IPS-18a (cell line): ENCODE measurements at regions not wholly inside any gene's neighbourhood (a gene's known extent, or its start where the extent isn't known, plus 50 kb on each side); places are given as distances from the start of the nearest gene placed in this dataset.
"Not testable (repeated sequence)": the region's sequence is repeated elsewhere in the genome, so short reads cannot be mapped to it uniquely, and the experiment has no call there.

Experiments used
- H3K27ac ChIP-seq: one replicate; pipeline ENCODE4 v1.5.1; 2013; ENCODE audit warnings: low read length
- H3K27me3 ChIP-seq: one replicate; pipeline ENCODE4 v1.6.1; 2013; ENCODE audit warnings: mild to moderate bottlenecking, low read length; ENCODE audit not compliant: control insufficient read depth, insufficient read depth
- H3K36me3 ChIP-seq: one replicate; pipeline ENCODE4 v1.6.1; 2013; ENCODE audit warnings: low read depth, low read length; ENCODE audit not compliant: control insufficient read depth
- H3K4me1 ChIP-seq: one replicate; pipeline ENCODE4 v1.6.1; 2013; ENCODE audit warnings: low read depth, low read length; ENCODE audit not compliant: control insufficient read depth
- H3K4me3 ChIP-seq: one replicate; pipeline ENCODE4 v1.5.1; 2013; ENCODE audit warnings: low read length
- H3K9ac ChIP-seq: one replicate; pipeline ENCODE4 v1.6.1; 2013; ENCODE audit warnings: mild to moderate bottlenecking, low read length, moderate library complexity
- H3K9me3 ChIP-seq: one replicate; pipeline ENCODE4 v1.6.1; 2013; ENCODE audit warnings: low read depth, low read length; ENCODE audit not compliant: control insufficient read depth

GRCh38 chr16:13378151-13378550 is 476.8 kb downstream of the SHISA9 start:
- Histone ChIP-seq H3K9ac (no peak overlapping the region), H3K9me3 (no peaks in the 10 kb centered on the region)

GRCh38 chr16:13379266-13379665 is 477.9 kb downstream of the SHISA9 start:
- H3K36me3 ChIP-seq = no peaks in the 10 kb centered on the region
- no peak overlapping the region for H3K4me3 ChIP-seq
- H3K27me3 ChIP-seq = no peaks in the 10 kb centered on the region
- peaks cover 7% of the 10 kb centered on the region for H3K4me1 ChIP-seq
- no peak overlapping the region for H3K27ac ChIP-seq
- H3K9me3 ChIP-seq = no peaks in the 10 kb centered on the region
- H3K9ac ChIP-seq = no peak overlapping the region

More at GRCh38 chr16:13378151-13378550, 476.8 kb downstream of the SHISA9 start:
- Histone ChIP-seq H3K4me1 (peaks cover 7% of the 10 kb centered on the region), H3K36me3 (no peaks in the 10 kb centered on the region), H3K27ac (no peak overlapping the region), H3K27me3 (no peaks in the 10 kb centered on the region), H3K4me3 (no peak overlapping the region)

- H3K36me3 ChIP-seq, H3K4me3 ChIP-seq, H3K27ac ChIP-seq, H3K27me3 ChIP-seq, H3K9ac ChIP-seq, H3K4me1 ChIP-seq: not testable (repeated sequence)
- H3K9me3 ChIP-seq = peaks cover 32% of the 10 kb centered on the region
Measured at GRCh38 chr16:13385156-13386040, 484.0 kb downstream of the SHISA9 start.

- no peaks in the 10 kb centered on the region for H3K36me3 ChIP-seq
- H3K9me3 ChIP-seq = peaks cover 24% of the 10 kb centered on the region
- no peak overlapping the region for H3K4me3 ChIP-seq
- no peaks in the 10 kb centered on the region for H3K4me1 ChIP-seq
- H3K9ac ChIP-seq = no peak overlapping the region
- H3K27ac ChIP-seq = no peak overlapping the region
- no peaks in the 10 kb centered on the region for H3K27me3 ChIP-seq
Measured at GRCh38 chr16:13390093-13390985, 488.9 kb downstream of the SHISA9 start.

- H3K27ac ChIP-seq = no peak overlapping the region
- H3K4me1 ChIP-seq = no peaks in the 10 kb centered on the region
- H3K9me3 ChIP-seq = peaks cover 18% of the 10 kb centered on the region
- H3K4me3 ChIP-seq = no peak overlapping the region
- no peaks in the 10 kb centered on the region for H3K36me3 ChIP-seq
- H3K27me3 ChIP-seq = no peaks in the 10 kb centered on the region
- H3K9ac ChIP-seq = no peak overlapping the region
Measured at GRCh38 chr16:13390986-13391305, 489.5 kb downstream of the SHISA9 start.

GRCh38 chr16:13391337-13391736 is 489.9 kb downstream of the SHISA9 start:
- no peak overlapping the region for H3K9ac ChIP-seq
- no peak overlapping the region for H3K27ac ChIP-seq
- no peak overlapping the region for H3K4me3 ChIP-seq
- H3K9me3 ChIP-seq = peaks cover 15% of the 10 kb centered on the region
- H3K4me1 ChIP-seq = no peaks in the 10 kb centered on the region
- no peaks in the 10 kb centered on the region for H3K27me3 ChIP-seq
- no peaks in the 10 kb centered on the region for H3K36me3 ChIP-seq

- Histone ChIP-seq H3K4me3 (no peak overlapping the region), H3K27ac (no peak overlapping the region), H3K36me3 (no peaks in the 10 kb centered on the region), H3K9ac (no peak overlapping the region), H3K27me3 (no peaks in the 10 kb centered on the region), H3K9me3 (peaks cover 4% of the 10 kb centered on the region), H3K4me1 (no peaks in the 10 kb centered on the region)
Measured at GRCh38 chr16:13392341-13392740, 490.9 kb downstream of the SHISA9 start.

- H3K4me3 ChIP-seq = no peak overlapping the region
- H3K27ac ChIP-seq = no peak overlapping the region
- no peaks in the 10 kb centered on the region for H3K36me3 ChIP-seq
- H3K4me1 ChIP-seq = no peaks in the 10 kb centered on the region
- no peaks in the 10 kb centered on the region for H3K9me3 ChIP-seq
- no peaks in the 10 kb centered on the region for H3K27me3 ChIP-seq
- H3K9ac ChIP-seq = no peak overlapping the region
Measured at GRCh38 chr16:13393816-13394215, 492.4 kb downstream of the SHISA9 start.

GRCh38 chr16:13394488-13394887 is 493.1 kb downstream of the SHISA9 start:
- Histone ChIP-seq H3K27ac (no peak overlapping the region), H3K27me3 (no peaks in the 10 kb centered on the region), H3K4me3 (no peak overlapping the region), H3K4me1 (no peaks in the 10 kb centered on the region), H3K36me3 (no peaks in the 10 kb centered on the region), H3K9ac (no peak overlapping the region), H3K9me3 (no peaks in the 10 kb centered on the region)

GRCh38 chr16:13397126-13397525 is 495.7 kb downstream of the SHISA9 start:
- Histone ChIP-seq H3K36me3 (no peaks in the 10 kb centered on the region), H3K27me3 (no peaks in the 10 kb centered on the region), H3K4me1 (no peaks in the 10 kb centered on the region), H3K9me3 (no peaks in the 10 kb centered on the region), H3K9ac (no peak overlapping the region), H3K4me3 (no peak overlapping the region), H3K27ac (no peak overlapping the region)

GRCh38 chr16:13401641-13402040 is 500.2 kb downstream of the SHISA9 start:
- Histone ChIP-seq H3K36me3 (no peaks in the 10 kb centered on the region), H3K27me3 (no peaks in the 10 kb centered on the region), H3K4me1 (no peaks in the 10 kb centered on the region), H3K27ac (no peak overlapping the region), H3K4me3 (no peak overlapping the region), H3K9me3 (no peaks in the 10 kb centered on the region), H3K9ac (no peak overlapping the region)
